ENCODE measurements at regions not wholly inside any gene's neighbourhood (a gene's known extent, or its start where the extent isn't known, plus 50 kb on each side); places are given as distances from the start of the nearest gene placed in this dataset.

DNA sequence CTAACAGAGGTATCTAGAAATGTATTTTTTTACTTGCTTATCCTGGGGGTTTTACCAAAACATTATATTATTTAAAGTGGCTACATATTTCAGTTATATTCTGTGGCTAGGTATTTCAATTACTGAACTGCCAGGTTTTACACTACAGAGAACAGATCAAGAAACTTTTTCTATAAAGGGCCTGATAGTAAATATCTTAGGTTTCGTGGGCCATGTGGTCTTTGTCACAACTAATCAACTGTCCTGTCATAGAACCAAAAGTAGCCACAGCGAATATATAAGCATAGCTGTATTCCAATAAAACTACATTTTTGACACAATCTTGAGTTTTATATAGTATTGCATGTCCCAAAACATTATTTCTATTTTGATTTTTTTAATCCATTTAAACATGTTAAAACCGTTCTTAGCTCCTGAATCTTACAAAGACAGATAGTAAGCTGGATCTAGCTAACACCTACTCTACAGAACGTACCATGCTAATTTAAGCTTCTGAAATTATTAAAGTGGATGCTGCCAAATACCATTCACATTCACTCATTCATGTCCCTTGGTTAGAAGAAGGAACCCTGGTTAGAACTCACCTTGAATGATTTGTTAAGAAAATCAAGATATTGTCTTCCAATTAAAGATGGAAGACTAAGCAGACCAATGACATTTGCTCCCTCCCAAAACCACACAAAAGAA, 118.2 kb upstream of the TGFBR2 start:
- Histone ChIP-seq H3K9me2 (replicated peaks; ENCODE audit: insufficient read depth, low read length) (no peaks in the 10 kb centered on the region), H2AFZ (ENCODE audit: low read depth, low read length, severe bottlenecking) (no peak overlapping the region), H3K27ac (ENCODE audit: low read depth, low read length) (no peak overlapping the region), H3K79me2 (ENCODE audit: insufficient read depth, low read length) (no peaks in the 10 kb centered on the region), H4K20me1 (ENCODE audit: low read depth, low read length) (no peaks in the 10 kb centered on the region), H3K27me3 (ENCODE audit: low read length) (no peaks in the 10 kb centered on the region), H3K9ac (ENCODE audit: low read length) (no peak overlapping the region), H3K36me3 (ENCODE audit: low read length) (no peaks in the 10 kb centered on the region), H3K9me3 (ENCODE audit: insufficient read depth, low read length) (no peaks in the 10 kb centered on the region), H3K4me2 (ENCODE audit: low read depth, low read length, poor library complexity, severe bottlenecking) (no peak overlapping the region), H3K4me3 (ENCODE audit: insufficient read depth, low read length, poor library complexity, severe bottlenecking) (no peak overlapping the region), H3F3A (ENCODE audit: insufficient read depth) (no peaks in the 10 kb centered on the region)
- no peak for TF ChIP-seq EZH2phosphoT487 (conservative IDR thresholded peaks at IDR 0.05; ENCODE audit: low read length)
- TF ChIP-seq, protein P1, sequence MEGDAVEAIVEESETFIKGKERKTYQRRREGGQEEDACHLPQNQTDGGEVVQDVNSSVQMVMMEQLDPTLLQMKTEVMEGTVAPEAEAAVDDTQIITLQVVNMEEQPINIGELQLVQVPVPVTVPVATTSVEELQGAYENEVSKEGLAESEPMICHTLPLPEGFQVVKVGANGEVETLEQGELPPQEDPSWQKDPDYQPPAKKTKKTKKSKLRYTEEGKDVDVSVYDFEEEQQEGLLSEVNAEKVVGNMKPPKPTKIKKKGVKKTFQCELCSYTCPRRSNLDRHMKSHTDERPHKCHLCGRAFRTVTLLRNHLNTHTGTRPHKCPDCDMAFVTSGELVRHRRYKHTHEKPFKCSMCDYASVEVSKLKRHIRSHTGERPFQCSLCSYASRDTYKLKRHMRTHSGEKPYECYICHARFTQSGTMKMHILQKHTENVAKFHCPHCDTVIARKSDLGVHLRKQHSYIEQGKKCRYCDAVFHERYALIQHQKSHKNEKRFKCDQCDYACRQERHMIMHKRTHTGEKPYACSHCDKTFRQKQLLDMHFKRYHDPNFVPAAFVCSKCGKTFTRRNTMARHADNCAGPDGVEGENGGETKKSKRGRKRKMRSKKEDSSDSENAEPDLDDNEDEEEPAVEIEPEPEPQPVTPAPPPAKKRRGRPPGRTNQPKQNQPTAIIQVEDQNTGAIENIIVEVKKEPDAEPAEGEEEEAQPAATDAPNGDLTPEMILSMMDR (IDR thresholded peaks at IDR 0.05; ENCODE audit: insufficient read depth, low read length, poor library complexity, severe bottlenecking): no peak

DNA sequence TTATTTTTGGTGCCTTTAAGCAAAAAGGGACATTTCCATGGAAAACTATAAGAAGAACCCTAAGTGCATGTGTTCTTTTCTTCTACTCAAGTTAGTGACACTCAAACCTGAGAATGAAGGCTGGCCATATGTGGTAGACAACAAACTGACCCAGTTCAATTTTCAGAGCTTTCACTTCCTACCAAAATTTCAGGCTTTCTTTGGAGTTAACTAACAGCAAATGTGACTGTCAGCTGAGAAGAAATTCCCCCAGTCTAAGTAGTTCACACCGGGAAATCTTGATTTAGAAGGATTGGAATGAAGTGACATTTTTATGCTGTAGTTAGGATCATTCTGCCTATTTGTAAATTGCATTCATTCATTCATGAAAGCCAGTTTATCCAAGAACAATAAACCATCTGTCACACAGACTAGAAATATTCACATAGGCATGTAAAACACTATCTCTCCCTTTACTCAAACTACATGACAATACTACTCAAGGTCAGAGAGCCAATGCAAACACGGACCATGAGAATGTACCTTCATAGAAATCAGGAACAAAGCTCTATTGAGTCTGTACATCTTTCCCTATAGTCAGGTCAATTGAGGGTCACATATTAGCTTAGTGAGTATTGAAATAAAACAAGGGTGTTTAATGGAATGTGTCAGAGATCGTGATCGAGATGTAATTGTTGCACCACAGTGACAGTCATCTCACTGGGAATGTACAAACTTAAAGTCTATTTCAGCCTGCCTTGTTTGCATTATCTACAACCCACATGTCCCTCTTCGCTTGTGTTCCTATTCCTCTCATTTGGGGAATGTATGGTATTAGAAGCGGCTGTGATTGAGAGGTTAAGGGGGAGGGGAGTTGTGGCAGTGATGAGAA, 113.8 kb upstream of the TGFBR2 start:
- H2AFZ ChIP-seq (ENCODE audit: low read depth, low read length, severe bottlenecking): no peak overlapping the region
- H3F3A ChIP-seq (ENCODE audit: insufficient read depth): no peaks in the 10 kb centered on the region
- no peaks in the 10 kb centered on the region for H4K20me1 ChIP-seq (ENCODE audit: low read depth, low read length)

DNA sequence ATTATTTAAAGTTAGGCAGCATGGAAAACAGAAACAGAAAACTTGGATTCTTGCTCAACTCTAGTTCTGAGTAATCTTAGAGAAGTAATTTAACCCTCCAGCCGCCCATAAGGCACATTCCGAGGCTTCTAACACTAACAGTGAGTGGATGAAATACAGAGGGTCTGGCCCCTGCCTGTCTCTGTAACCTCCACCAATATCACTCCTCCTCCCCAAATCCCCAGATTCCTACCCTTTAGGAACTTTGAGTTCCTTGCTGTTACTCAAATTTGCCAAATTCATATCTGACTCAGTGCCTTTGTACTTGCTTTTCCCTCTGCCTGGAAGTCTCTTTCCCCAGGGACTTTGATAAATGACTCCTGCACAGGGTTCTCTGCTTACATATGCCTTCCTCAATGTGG, 112.5 kb upstream of the TGFBR2 start:
- Histone ChIP-seq H3K9ac (ENCODE audit: low read length) (no peak overlapping the region), H3K27ac (ENCODE audit: low read depth, low read length) (no peak overlapping the region), H3K4me2 (ENCODE audit: low read depth, low read length, poor library complexity, severe bottlenecking) (no peak overlapping the region), H3K9me3 (ENCODE audit: insufficient read depth, low read length) (no peaks in the 10 kb centered on the region), H2AFZ (ENCODE audit: low read depth, low read length, severe bottlenecking) (no peak overlapping the region), H3F3A (ENCODE audit: insufficient read depth) (no peaks in the 10 kb centered on the region), H3K4me3 (ENCODE audit: insufficient read depth, low read length, poor library complexity, severe bottlenecking) (no peak overlapping the region), H3K36me3 (ENCODE audit: low read length) (no peaks in the 10 kb centered on the region), H3K9me2 (replicated peaks; ENCODE audit: insufficient read depth, low read length) (no peaks in the 10 kb centered on the region), H3K79me2 (ENCODE audit: insufficient read depth, low read length) (no peaks in the 10 kb centered on the region), H3K27me3 (ENCODE audit: low read length) (no peaks in the 10 kb centered on the region), H4K20me1 (ENCODE audit: low read depth, low read length) (no peaks in the 10 kb centered on the region)
- TF ChIP-seq, protein P1 (IDR thresholded peaks at IDR 0.05; ENCODE audit: insufficient read depth, low read length, poor library complexity, severe bottlenecking): no peak
- no peak for TF ChIP-seq EZH2phosphoT487 (conservative IDR thresholded peaks at IDR 0.05; ENCODE audit: low read length)

More for the DNA sequence above, 113.8 kb upstream of the TGFBR2 start:
- Histone ChIP-seq H3K4me3 (ENCODE audit: insufficient read depth, low read length, poor library complexity, severe bottlenecking) (no peak overlapping the region), H3K9ac (ENCODE audit: low read length) (no peak overlapping the region), H3K9me2 (replicated peaks; ENCODE audit: insufficient read depth, low read length) (no peaks in the 10 kb centered on the region), H3K79me2 (ENCODE audit: insufficient read depth, low read length) (no peaks in the 10 kb centered on the region), H3K4me2 (ENCODE audit: low read depth, low read length, poor library complexity, severe bottlenecking) (no peak overlapping the region), H3K9me3 (ENCODE audit: insufficient read depth, low read length) (no peaks in the 10 kb centered on the region), H3K27ac (ENCODE audit: low read depth, low read length) (no peak overlapping the region), H3K36me3 (ENCODE audit: low read length) (no peaks in the 10 kb centered on the region), H3K27me3 (ENCODE audit: low read length) (no peaks in the 10 kb centered on the region)
- TF ChIP-seq EZH2phosphoT487 (conservative IDR thresholded peaks at IDR 0.05; ENCODE audit: low read length): no peak
- TF ChIP-seq, protein P1 (IDR thresholded peaks at IDR 0.05; ENCODE audit: insufficient read depth, low read length, poor library complexity, severe bottlenecking): no peak

Measured in SU-DHL-6 (cell line).